B cell (primary cell): ENCODE measurements at regions not wholly inside any gene's neighbourhood (a gene's known extent, or its start where the extent isn't known, plus 50 kb on each side); places are given as distances from the start of the nearest gene placed in this dataset.

Source experiments
- ATAC-seq: fragments of 200-7000 bp; cut with Tn5 transposase; one replicate; pipeline ENCODE4 v1.10.0; 2021; ENCODE audit warnings: low read depth, mild to moderate bottlenecking, moderate number of reproducible peaks, moderate library complexity
- CTCF ChIA-PET: fragments of 350-600 bp; sonication (Branson Sonifier 250); formaldehyde crosslinking; loops from one replicate; lab custom pipeline; 2021; ENCODE audit warnings: antibody characterized with exemption, inconsistent platforms; lab: Charles Lee
- POLR2A ChIA-PET: fragments of 350-600 bp; sonication (Branson Sonifier 250); formaldehyde crosslinking; loops from one replicate; lab custom pipeline; 2021; ENCODE audit warnings: antibody characterized with exemption; lab: Charles Lee
- DNase-seq: peaks from one replicate; pipeline ENCODE4 v3.0.0; 2013
- H2AFZ ChIP-seq: 2 replicates; pipeline ENCODE4 v1.6.1; 2012; ENCODE audit warnings: mild to moderate bottlenecking, low read depth, low read length; ENCODE audit not compliant: insufficient read depth, poor library complexity, severe bottlenecking
- H3K27ac ChIP-seq, 2 donors: 1 replicate in 1 of 2; 2 replicates in 1 of 2; pipeline ENCODE4 v1.5.1; 2012 to 2013; ENCODE audit warnings: low read length in 2 of 2, mild to moderate bottlenecking in 2 of 2, moderate library complexity in 1 of 2
- H3K27me3 ChIP-seq, 4 experiments: fragments of 200-600 bp in 1 of 4; sonication (generic) in 1 of 4; replicated peaks in 1 of 4; 1 replicate in 2 of 4; 2 replicates in 2 of 4; pipeline versions ENCODE4 v1.6.1 to v1.7.0; 2013 to 2016; ENCODE audit warnings: low read length in 3 of 4, mild to moderate bottlenecking in 2 of 4, mixed read lengths in 1 of 4, moderate library complexity in 1 of 4; ENCODE audit not compliant: insufficient read depth in 4 of 4, control insufficient read depth in 3 of 4; ENCODE audit errors: control extremely low read depth in 1 of 4
- H3K36me3 ChIP-seq, 2 experiments: replicated peaks in 1 of 2; 1 replicate in 1 of 2; 2 replicates in 1 of 2; pipeline versions ENCODE4 v1.6.1 to v1.7.1; 2013; ENCODE audit warnings: low read length in 1 of 2; ENCODE audit not compliant: insufficient read depth in 2 of 2, control insufficient read depth in 1 of 2; ENCODE audit errors: control extremely low read depth in 1 of 2, extremely low read depth in 1 of 2
- H3K4me1 ChIP-seq, 2 donors: fragments of 200-600 bp in 1 of 2; sonication (generic) in 1 of 2; 1 replicate in 1 of 2; 2 replicates in 1 of 2; pipeline versions ENCODE4 v1.5.1 to v1.6.1; 2013 to 2017; ENCODE audit warnings: low read length in 2 of 2; ENCODE audit not compliant: control insufficient read depth in 2 of 2, insufficient read depth in 2 of 2
- H3K4me2 ChIP-seq: replicated peaks from 2 replicates; pipeline ENCODE3; 2012; ENCODE audit warnings: mild to moderate bottlenecking, low read depth, low read length; ENCODE audit not compliant: poor library complexity, severe bottlenecking
- H3K4me3 ChIP-seq, 5 experiments: fragments of 200-600 bp in 1 of 5; sonication (generic) in 1 of 5; 1 replicate in 3 of 5; 2 replicates in 2 of 5; pipeline versions ENCODE4 v1.5.1 to v1.7.0; 2011 to 2016; ENCODE audit warnings: low read length in 4 of 5, mild to moderate bottlenecking in 4 of 5, low read depth in 2 of 5, control low read depth in 1 of 5, moderate library complexity in 1 of 5; ENCODE audit not compliant: insufficient read depth in 1 of 5; ENCODE audit errors: control extremely low read depth in 1 of 5, extremely low read depth in 1 of 5
- H3K79me2 ChIP-seq: fragments of 200-600 bp; sonication (generic); one replicate; pipeline ENCODE4 v1.6.0; 2016; ENCODE audit warnings: low read length; ENCODE audit not compliant: control insufficient read depth, insufficient read depth
- H3K9ac ChIP-seq: fragments of 200-600 bp; sonication (generic); 2 replicates; pipeline ENCODE4 v1.6.1; 2017; ENCODE audit warnings: mild to moderate bottlenecking, low read length, moderate library complexity
- H3K9me3 ChIP-seq, 3 donors: one replicate each; pipeline versions ENCODE4 v1.6.1 to v1.7.1; 2013; ENCODE audit warnings: low read length in 2 of 3; ENCODE audit not compliant: control insufficient read depth in 2 of 3, insufficient read depth in 1 of 3; ENCODE audit errors: control extremely low read depth in 1 of 3
- H4K20me1 ChIP-seq: 2 replicates; pipeline ENCODE4 v1.6.0; 2012; ENCODE audit warnings: mild to moderate bottlenecking, low read length; ENCODE audit not compliant: insufficient read depth, control insufficient read depth, poor library complexity, severe bottlenecking
- H3K27ac Mint-ChIP-seq: one replicate; pipeline ENCODE4 v1.8.0; 2021; ENCODE audit warnings: mixed read lengths
- H3K27me3 Mint-ChIP-seq: one replicate; pipeline ENCODE4 v1.8.0; 2021; ENCODE audit warnings: mixed read lengths
- H3K4me1 Mint-ChIP-seq: one replicate; pipeline ENCODE4 v1.8.0; 2021; ENCODE audit warnings: mixed read lengths
- H3K4me3 Mint-ChIP-seq: one replicate; pipeline ENCODE4 v1.8.0; 2021; ENCODE audit warnings: mixed read lengths
- H3K9me3 Mint-ChIP-seq: one replicate; pipeline ENCODE4 v1.8.0; 2022; ENCODE audit warnings: mixed read lengths; ENCODE audit not compliant: insufficient read depth
- EZH2 ChIP-seq: IDR thresholded peaks from 2 replicates; pipeline ENCODE4 v1.6.1; 2012; ENCODE audit warnings: borderline replicate concordance, low read depth, mild to moderate bottlenecking, moderate library complexity, low read length; ENCODE audit not compliant: insufficient read depth, poor library complexity, severe bottlenecking
- WGBS: methylation state at CpG from one replicate; pipeline ENCODE4 v1.1.5; 2013; ENCODE audit warnings: missing lambda C conversion rate; ENCODE audit not compliant: insufficient coverage; 5-methylcytosine and 5-hydroxymethylcytosine counted together
- intact Hi-C: fragments of 100-400 bp; cut with micrococcal nuclease; formaldehyde crosslinking; loops from one replicate; pipeline ENCODE4 v1.10.0; 2022
- TF ChIP-seq, protein P1 (sequence below): fragments of 200-600 bp; IDR thresholded peaks from one replicate; pipeline ENCODE4 v1.8.0; 2022; ENCODE audit warnings: antibody characterized with exemption, mild to moderate bottlenecking

- Histone ChIP-seq H3K4me3 (no peak overlapping the region), H3K9ac (no peak overlapping the region), H2AFZ (no peak overlapping the region), H3K4me1 (peaks cover 3 to 7% of the 10 kb centered on the region in 2 donors), H3K27ac (no peak overlapping the region), H4K20me1 (no peaks in the 10 kb centered on the region), H3K36me3 (no peaks in the 10 kb centered on the region), H3K9me3 (no peaks in the 10 kb centered on the region), H3K27me3 (no peaks in the 10 kb centered on the region), H3K79me2 (no peaks in the 10 kb centered on the region), H3K4me2 (no peak overlapping the region)
- no peak for ATAC-seq
- H3K4me3 Mint-ChIP-seq = no peak overlapping the region
- no peaks in the 10 kb centered on the region for H3K9me3 Mint-ChIP-seq
- WGBS = 63% methylated on average over 1 of the region's 5 CpGs
- CTCF ChIA-PET = no interaction called here
- TF ChIP-seq EZH2 = no peak
- TF ChIP-seq, protein P1, sequence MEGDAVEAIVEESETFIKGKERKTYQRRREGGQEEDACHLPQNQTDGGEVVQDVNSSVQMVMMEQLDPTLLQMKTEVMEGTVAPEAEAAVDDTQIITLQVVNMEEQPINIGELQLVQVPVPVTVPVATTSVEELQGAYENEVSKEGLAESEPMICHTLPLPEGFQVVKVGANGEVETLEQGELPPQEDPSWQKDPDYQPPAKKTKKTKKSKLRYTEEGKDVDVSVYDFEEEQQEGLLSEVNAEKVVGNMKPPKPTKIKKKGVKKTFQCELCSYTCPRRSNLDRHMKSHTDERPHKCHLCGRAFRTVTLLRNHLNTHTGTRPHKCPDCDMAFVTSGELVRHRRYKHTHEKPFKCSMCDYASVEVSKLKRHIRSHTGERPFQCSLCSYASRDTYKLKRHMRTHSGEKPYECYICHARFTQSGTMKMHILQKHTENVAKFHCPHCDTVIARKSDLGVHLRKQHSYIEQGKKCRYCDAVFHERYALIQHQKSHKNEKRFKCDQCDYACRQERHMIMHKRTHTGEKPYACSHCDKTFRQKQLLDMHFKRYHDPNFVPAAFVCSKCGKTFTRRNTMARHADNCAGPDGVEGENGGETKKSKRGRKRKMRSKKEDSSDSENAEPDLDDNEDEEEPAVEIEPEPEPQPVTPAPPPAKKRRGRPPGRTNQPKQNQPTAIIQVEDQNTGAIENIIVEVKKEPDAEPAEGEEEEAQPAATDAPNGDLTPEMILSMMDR = no peak
- no peak for DNase-seq
- peaks cover 13% of the 10 kb centered on the region for H3K27me3 Mint-ChIP-seq
- H3K27ac Mint-ChIP-seq = no peak overlapping the region
- peaks cover 10% of the 10 kb centered on the region for H3K4me1 Mint-ChIP-seq
- POLR2A ChIA-PET = no interaction called here
- intact Hi-C loops = no loop called here
Measured at GRCh38 chr14:32009221-32009975, 67.7 kb upstream of the ARHGAP5 start.

DNA sequence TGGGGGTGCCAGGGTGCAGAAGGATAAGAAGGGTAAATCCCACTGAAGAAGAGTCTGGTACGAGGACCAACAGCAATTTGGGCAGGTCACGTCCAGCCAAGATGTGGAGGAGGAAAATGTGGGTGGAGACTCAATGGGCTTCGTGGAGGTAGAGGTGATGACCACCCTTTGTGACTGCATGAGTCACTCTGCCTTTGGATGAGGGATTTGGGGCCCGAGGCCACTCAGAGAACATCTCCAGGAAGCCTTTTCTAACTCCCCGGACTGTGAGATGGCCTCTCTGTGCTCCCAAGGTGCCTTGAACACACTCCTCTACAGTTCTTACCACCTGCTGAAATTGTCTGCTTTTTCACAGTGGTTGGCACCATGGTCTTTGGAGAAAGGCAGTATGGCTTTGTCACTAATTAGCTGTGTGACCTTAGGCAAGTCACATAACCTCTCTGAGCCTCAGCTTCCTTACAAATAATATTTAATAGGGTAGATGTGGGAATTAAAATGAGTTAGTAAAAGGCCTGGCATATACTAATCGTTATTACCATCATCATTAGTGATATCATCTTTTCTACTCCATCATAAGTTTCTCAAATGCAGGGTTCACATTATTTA lies 67.0 kb upstream of the ARHGAP5 start:
- intact Hi-C loops = no loop called here
- H3K27me3 Mint-ChIP-seq = peaks cover 13% of the 10 kb centered on the region
- no peak overlapping the region for H3K4me3 Mint-ChIP-seq
- TF ChIP-seq, protein P1 = no peak
- no peak for TF ChIP-seq EZH2
- Histone ChIP-seq H3K27ac (no peak overlapping the region), H2AFZ (no peak overlapping the region), H4K20me1 (no peaks in the 10 kb centered on the region), H3K27me3 (no peaks in the 10 kb centered on the region), H3K79me2 (no peaks in the 10 kb centered on the region), H3K4me1 (peaks cover 3 to 7% of the 10 kb centered on the region in 2 donors), H3K9ac (no peak overlapping the region), H3K9me3 (no peaks in the 10 kb centered on the region), H3K4me3 (no peak overlapping the region), H3K36me3 (no peaks in the 10 kb centered on the region), H3K4me2 (no peak overlapping the region)
- peaks cover 10% of the 10 kb centered on the region for H3K4me1 Mint-ChIP-seq
- ChIA-PET POLR2A (no interaction called here), CTCF (no interaction called here)
- no peaks in the 10 kb centered on the region for H3K9me3 Mint-ChIP-seq
- 77% methylated on average over 4 of the region's 6 CpGs for WGBS
- no peak overlapping the region for H3K27ac Mint-ChIP-seq
- ATAC-seq (no peak), DNase-seq (no peak)
